H1 (cell line): ENCODE measurements at regions not wholly inside any gene's neighbourhood (a gene's known extent, or its start where the extent isn't known, plus 50 kb on each side); places are given as distances from the start of the nearest gene placed in this dataset.

Experiments used
- CTCF ChIA-PET: fragments of 300-600 bp; sonication (Branson Sonifier 250); formaldehyde crosslinking; loops from one replicate; lab custom pipeline; 2021; ENCODE audit not compliant: partially characterized antibody; lab: Charles Lee
- POLR2A ChIA-PET: fragments of 300-600 bp; sonication (Branson Sonifier 250); formaldehyde crosslinking; loops from one replicate; lab custom pipeline; 2021; ENCODE audit warnings: inconsistent platforms; ENCODE audit not compliant: partially characterized antibody; lab: Charles Lee
- DNase-seq, 2 experiments: peaks; one replicate each; pipeline versions ENCODE4 v3.0.0 to v3.0.0-alpha.2; 2010 to 2022; ENCODE audit warnings: low spot score in 2 of 2, low read depth in 1 of 2, mixed read lengths in 1 of 2
- FAIRE-seq: peaks from 2 replicates; lab custom pipeline; 2011; peaks lifted over from hg19 to GRCh38; lab: Jason Lieb, UNC
- H2AFZ ChIP-seq: 2 replicates; pipeline ENCODE4 v1.8.1; 2012; ENCODE audit warnings: low read length, inconsistent platforms
- H2AK5ac ChIP-seq: 2 replicates; pipeline ENCODE4 v1.6.1; 2013; ENCODE audit warnings: low read depth, low read length
- H2BK120ac ChIP-seq: replicated peaks from 2 replicates; pipeline ENCODE3; 2013; ENCODE audit warnings: low read depth, low read length, inconsistent platforms
- H2BK12ac ChIP-seq: 2 replicates; pipeline ENCODE4 v1.6.1; 2013; ENCODE audit warnings: low read depth, low read length
- H2BK15ac ChIP-seq: 2 replicates; pipeline ENCODE4 v1.6.1; 2013; ENCODE audit warnings: low read length
- H2BK20ac ChIP-seq: 2 replicates; pipeline ENCODE4 v1.6.1; 2013; ENCODE audit warnings: low read length
- H2BK5ac ChIP-seq: 2 replicates; pipeline ENCODE4 v1.6.1; 2013; ENCODE audit warnings: low read depth, low read length
- H3K14ac ChIP-seq: 2 replicates; pipeline ENCODE4 v1.6.1; 2013; ENCODE audit warnings: inconsistent platforms; ENCODE audit not compliant: insufficient read length
- H3K18ac ChIP-seq: 2 replicates; pipeline ENCODE4 v1.6.1; 2013; ENCODE audit warnings: low read length; ENCODE audit errors: extremely low read depth
- H3K23ac ChIP-seq: 2 replicates; pipeline ENCODE4 v1.6.1; 2013; ENCODE audit warnings: inconsistent platforms; ENCODE audit not compliant: insufficient read length
- H3K23me2 ChIP-seq: 2 replicates; pipeline ENCODE4 v1.6.1; 2013; ENCODE audit warnings: low read depth, low read length
- H3K27ac ChIP-seq: 2 replicates; pipeline ENCODE4 v1.6.1; 2011; ENCODE audit warnings: low read depth, low read length, inconsistent platforms
- H3K27me3 ChIP-seq, 4 experiments: replicated peaks in 1 of 4; 1 replicate in 1 of 4; 2 replicates in 3 of 4; pipeline versions ENCODE4 v1.6.1 to v1.8.1; 2011 to 2013; ENCODE audit warnings: low read length in 3 of 4, mild to moderate bottlenecking in 3 of 4, inconsistent platforms in 2 of 4, mixed read lengths in 2 of 4, moderate library complexity in 1 of 4; ENCODE audit not compliant: control insufficient read depth in 3 of 4, insufficient read depth in 3 of 4; ENCODE audit errors: extremely low read depth in 1 of 4
- H3K36me3 ChIP-seq, 4 experiments: 2 replicates each; pipeline versions ENCODE4 v1.6.1 to v1.8.1; 2011 to 2013; ENCODE audit warnings: mild to moderate bottlenecking in 4 of 4, low read length in 3 of 4, moderate library complexity in 2 of 4, control low read depth in 1 of 4, inconsistent platforms in 1 of 4; ENCODE audit not compliant: insufficient read depth in 4 of 4, control insufficient read depth in 2 of 4
- H3K4ac ChIP-seq: replicated peaks from 2 replicates; pipeline ENCODE3; 2013; ENCODE audit warnings: low read length, low read depth, mixed read lengths, inconsistent platforms; ENCODE audit not compliant: insufficient read length
- H3K4me1 ChIP-seq, 4 experiments: replicated peaks in 1 of 4; 1 replicate in 1 of 4; 2 replicates in 3 of 4; pipeline versions ENCODE4 v1.6.1 to v1.8.1; 2011 to 2013; ENCODE audit warnings: low read length in 3 of 4, inconsistent platforms in 2 of 4, mixed read lengths in 1 of 4; ENCODE audit not compliant: insufficient read depth in 4 of 4, control insufficient read depth in 3 of 4
- H3K4me2 ChIP-seq, 2 experiments: 2 replicates each; pipeline versions ENCODE4 v1.6.1 to v1.8.1; 2011 to 2013; ENCODE audit warnings: low read depth in 2 of 2, low read length in 2 of 2, control low read depth in 1 of 2, inconsistent platforms in 1 of 2, mild to moderate bottlenecking in 1 of 2; ENCODE audit not compliant: insufficient read depth in 1 of 2
- H3K4me3 ChIP-seq, 4 experiments: fragments of 200-600, 300-600 bp in 1 of 4; sonication (generic), shearing (Covaris generic), sonication (Bioruptor Twin) in 1 of 4; 2 replicates each; pipeline versions ENCODE4 v1.5.1 to v1.8.1; 2011 to 2016; ENCODE audit warnings: low read length in 4 of 4, low read depth in 3 of 4, control low read depth in 2 of 4, inconsistent platforms in 2 of 4, mild to moderate bottlenecking in 2 of 4, mixed read lengths in 1 of 4, moderate library complexity in 1 of 4; ENCODE audit not compliant: insufficient read depth in 2 of 4; ENCODE audit errors: extremely low read depth in 1 of 4
- H3K56ac ChIP-seq: replicated peaks from 2 replicates; pipeline ENCODE3; 2013; ENCODE audit warnings: low read depth, mild to moderate bottlenecking, mixed read lengths, low read length, inconsistent platforms; ENCODE audit not compliant: insufficient read length
- H3K79me1 ChIP-seq: 2 replicates; pipeline ENCODE4 v1.6.1; 2013; ENCODE audit warnings: low read depth, low read length, control low read depth
- H3K79me2 ChIP-seq, 2 experiments: 2 replicates each; pipeline versions ENCODE4 v1.6.1 to v1.8.1; 2012 to 2013; ENCODE audit warnings: low read length in 2 of 2, mild to moderate bottlenecking in 2 of 2, inconsistent platforms in 1 of 2; ENCODE audit not compliant: insufficient read depth in 2 of 2, control insufficient read depth in 1 of 2
- H3K9ac ChIP-seq, 4 experiments: replicated peaks in 1 of 4; 1 replicate in 1 of 4; 2 replicates in 3 of 4; pipeline versions ENCODE4 v1.6.1 to v1.8.1; 2011 to 2013; ENCODE audit warnings: low read depth in 3 of 4, low read length in 3 of 4, control low read depth in 2 of 4, mild to moderate bottlenecking in 2 of 4, moderate library complexity in 2 of 4, inconsistent platforms in 1 of 4; ENCODE audit errors: extremely low read depth in 1 of 4
- H3K9me3 ChIP-seq, 2 experiments: 2 replicates each; pipeline versions ENCODE4 v1.6.1 to v1.8.1; 2012 to 2013; ENCODE audit warnings: mild to moderate bottlenecking in 2 of 2, moderate library complexity in 2 of 2, control low read depth in 1 of 2, inconsistent platforms in 1 of 2, low read depth in 1 of 2, low read length in 1 of 2, mixed read lengths in 1 of 2; ENCODE audit not compliant: insufficient read depth in 2 of 2
- H4K20me1 ChIP-seq, 2 experiments: replicated peaks in 1 of 2; 2 replicates each; pipeline versions ENCODE3 to v1.8.1; 2011 to 2013; ENCODE audit warnings: inconsistent platforms in 2 of 2, low read length in 2 of 2, mild to moderate bottlenecking in 1 of 2; ENCODE audit not compliant: insufficient read depth in 2 of 2, control insufficient read depth in 1 of 2
- H4K5ac ChIP-seq: 2 replicates; pipeline ENCODE4 v1.6.1; 2013; ENCODE audit warnings: low read length, low read depth, mixed read lengths, inconsistent platforms; ENCODE audit not compliant: insufficient read length
- H4K8ac ChIP-seq: 2 replicates; pipeline ENCODE4 v1.8.0; 2013; ENCODE audit warnings: mild to moderate bottlenecking, moderate library complexity, low read length, inconsistent platforms; ENCODE audit not compliant: insufficient read depth; ENCODE audit errors: extremely low read depth
- H4K91ac ChIP-seq: replicated peaks from 2 replicates; pipeline ENCODE3; 2013; ENCODE audit warnings: low read length, mixed read lengths, inconsistent platforms; ENCODE audit not compliant: insufficient read length
- ATF3 ChIP-seq: IDR thresholded peaks from 2 replicates; pipeline ENCODE4 v1.6.1; 2011; ENCODE audit warnings: low read depth, mild to moderate bottlenecking, low read length; ENCODE audit not compliant: insufficient read depth
- BACH1 ChIP-seq: IDR thresholded peaks from 2 replicates; pipeline ENCODE4 v1.6.1; 2012; ENCODE audit warnings: low read length, improper control_type of control experiment
- CBX8 ChIP-seq: fragments of 300-800, 300-1000 bp; sonication (generic); IDR thresholded peaks from 2 replicates; pipeline ENCODE4 v1.7.1; 2016; ENCODE audit warnings: low read depth, low read length, borderline replicate concordance
- EGR1 ChIP-seq: IDR thresholded peaks from 2 replicates; pipeline ENCODE4 v1.6.1; 2011; ENCODE audit warnings: low read depth, low read length, borderline replicate concordance
- HDAC2 ChIP-seq, 2 experiments: fragments of 300-600 bp in 1 of 2; sonication (generic) in 1 of 2; IDR thresholded peaks; 2 replicates each; pipeline ENCODE4 v1.6.1; 2011 to 2012; ENCODE audit warnings: low read depth in 2 of 2, low read length in 2 of 2, mild to moderate bottlenecking in 2 of 2, moderate library complexity in 2 of 2, borderline replicate concordance in 1 of 2, inconsistent platforms in 1 of 2
- JUND ChIP-seq: IDR thresholded peaks from 2 replicates; pipeline ENCODE4 v1.6.1; 2011; ENCODE audit warnings: mild to moderate bottlenecking, improper control_type of control experiment, low read length
- PHF8 ChIP-seq: fragments of 200-600 bp; sonication (generic); conservative IDR thresholded peaks from 2 replicates; pipeline ENCODE4 v1.7.1; 2012; ENCODE audit warnings: low read depth, mild to moderate bottlenecking, inconsistent platforms, low read length, moderate library complexity
- RBBP5 ChIP-seq: IDR thresholded peaks from 2 replicates; pipeline ENCODE4 v1.7.1; 2012; ENCODE audit warnings: low read depth, mild to moderate bottlenecking, inconsistent platforms, low read length, moderate library complexity, borderline replicate concordance
- RFX5 ChIP-seq: IDR thresholded peaks from 2 replicates; pipeline ENCODE4 v1.6.1; 2011; ENCODE audit warnings: low read depth, low read length, improper control_type of control experiment, borderline replicate concordance
- SAP30 ChIP-seq: fragments of 300-600 bp; sonication (generic); IDR thresholded peaks from 2 replicates; pipeline ENCODE4 v1.7.1; 2012; ENCODE audit warnings: low read length, moderate library complexity, mild to moderate bottlenecking, inconsistent platforms; ENCODE audit not compliant: insufficient read depth, insufficient replicate concordance
- SIX5 ChIP-seq: IDR thresholded peaks from 2 replicates; pipeline ENCODE4 v1.6.1; 2011; ENCODE audit warnings: mild to moderate bottlenecking, low read depth, low read length
- SP1 ChIP-seq: IDR thresholded peaks from 2 replicates; pipeline ENCODE4 v1.6.1; 2011; ENCODE audit warnings: low read depth, low read length
- ZNF274 ChIP-seq: IDR thresholded peaks from 2 replicates; pipeline ENCODE4 v1.7.0; 2012; ENCODE audit warnings: low read length, borderline replicate concordance; ENCODE audit errors: extremely low read depth
- WGBS, 2 experiments: shearing (Covaris generic) in 1 of 2; methylation state at CpG; one replicate each; pipeline versions ENCODE4 v1.1.6 to v1.1.7; 2013 to 2015; ENCODE audit warnings: low lambda C conversion rate in 2 of 2, mixed read lengths in 2 of 2, inconsistent platforms in 1 of 2, low coverage in 1 of 2, missing lambda C conversion rate in 1 of 2; ENCODE audit not compliant: insufficient replicate concordance in 2 of 2, insufficient coverage in 1 of 2, insufficient read length in 1 of 2; ENCODE audit errors: extremely low coverage in 1 of 2, missing lambda C conversion rate in 1 of 2; 5-methylcytosine and 5-hydroxymethylcytosine counted together
- TF ChIP-seq, protein P1 (sequence below): IDR thresholded peaks from 2 replicates; pipeline ENCODE4 v1.6.1; 2012; ENCODE audit warnings: inconsistent platforms

GRCh38 chr10:31219306-31219705 lies 99.7 kb upstream of the ZEB1 start:
- H2AFZ ChIP-seq: no peak overlapping the region
- no peaks in the 10 kb centered on the region for H3K36me3 ChIP-seq
- no peak for TF ChIP-seq RBBP5
- no peak for TF ChIP-seq BACH1
- TF ChIP-seq ATF3: no peak
- TF ChIP-seq ZNF274: no peak
- no peak for TF ChIP-seq EGR1
- no peak for TF ChIP-seq SAP30
- TF ChIP-seq HDAC2 (IDR thresholded peaks at IDR 0.05; ENCODE audit: borderline replicate concordance in 1 of 2, low read depth in 2 of 2, low read length in 2 of 2): no peak
- no peak for TF ChIP-seq RFX5
- no peak for TF ChIP-seq PHF8
- TF ChIP-seq CBX8: no peak
- no peak for TF ChIP-seq SIX5
- TF ChIP-seq SP1: no peak
- TF ChIP-seq, protein P1, sequence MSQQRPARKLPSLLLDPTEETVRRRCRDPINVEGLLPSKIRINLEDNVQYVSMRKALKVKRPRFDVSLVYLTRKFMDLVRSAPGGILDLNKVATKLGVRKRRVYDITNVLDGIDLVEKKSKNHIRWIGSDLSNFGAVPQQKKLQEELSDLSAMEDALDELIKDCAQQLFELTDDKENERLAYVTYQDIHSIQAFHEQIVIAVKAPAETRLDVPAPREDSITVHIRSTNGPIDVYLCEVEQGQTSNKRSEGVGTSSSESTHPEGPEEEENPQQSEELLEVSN: no peak
- no peak for TF ChIP-seq JUND

More at GRCh38 chr10:31219306-31219705, 99.7 kb upstream of the ZEB1 start:
- no peak overlapping the region for H2BK20ac ChIP-seq
- no peak overlapping the region for H3K18ac ChIP-seq
- H2BK5ac ChIP-seq: no peak overlapping the region
- H3K56ac ChIP-seq: no peak overlapping the region
- H3K4ac ChIP-seq: no peak overlapping the region
- H2AK5ac ChIP-seq: no peak overlapping the region
- no peaks in the 10 kb centered on the region for H3K79me2 ChIP-seq
- H3K4me3 ChIP-seq: no peak overlapping the region
- H3K79me1 ChIP-seq: no peaks in the 10 kb centered on the region
- POLR2A ChIA-PET: no interaction called here
- no peak overlapping the region for H4K5ac ChIP-seq
- peaks cover 0 to 2% (median 0%) of the 10 kb centered on the region in 4 experiments; a peak in 1 of 7 replicates for H3K4me1 ChIP-seq
- H3K14ac ChIP-seq: no peak overlapping the region
- no peaks in the 10 kb centered on the region for H3K23me2 ChIP-seq
- H4K20me1 ChIP-seq: no peaks in the 10 kb centered on the region
- CTCF ChIA-PET: interaction anchor here (1.4 kb wide), 1 partner anchor 9 kb away, joined by 4 read pairs; no protein-coding TSS in a partner anchor
- H4K91ac ChIP-seq: no peak overlapping the region
- H4K8ac ChIP-seq: no peak overlapping the region
- no peaks in the 10 kb centered on the region for H3K27me3 ChIP-seq
- H3K9me3 ChIP-seq: no peaks in the 10 kb centered on the region
- H3K27ac ChIP-seq: no peak overlapping the region
- H2BK120ac ChIP-seq: no peak overlapping the region
- no peak overlapping the region for H2BK12ac ChIP-seq
- no peak overlapping the region for H3K23ac ChIP-seq
- H3K4me2 ChIP-seq: no peak overlapping the region
- no peak overlapping the region for H2BK15ac ChIP-seq
- no peak for DNase-seq
- no peak for FAIRE-seq
- no peak overlapping the region for H3K9ac ChIP-seq
- 90% methylated on average over 1 of the region's 1 CpG; no CpG with 5 or more reads in 1 of the 2 experiments for WGBS, 2 experiments
